ENCODE measurements at regions not wholly inside any gene's neighbourhood (a gene's known extent, or its start where the extent isn't known, plus 50 kb on each side); places are given as distances from the start of the nearest gene placed in this dataset.

DNA sequence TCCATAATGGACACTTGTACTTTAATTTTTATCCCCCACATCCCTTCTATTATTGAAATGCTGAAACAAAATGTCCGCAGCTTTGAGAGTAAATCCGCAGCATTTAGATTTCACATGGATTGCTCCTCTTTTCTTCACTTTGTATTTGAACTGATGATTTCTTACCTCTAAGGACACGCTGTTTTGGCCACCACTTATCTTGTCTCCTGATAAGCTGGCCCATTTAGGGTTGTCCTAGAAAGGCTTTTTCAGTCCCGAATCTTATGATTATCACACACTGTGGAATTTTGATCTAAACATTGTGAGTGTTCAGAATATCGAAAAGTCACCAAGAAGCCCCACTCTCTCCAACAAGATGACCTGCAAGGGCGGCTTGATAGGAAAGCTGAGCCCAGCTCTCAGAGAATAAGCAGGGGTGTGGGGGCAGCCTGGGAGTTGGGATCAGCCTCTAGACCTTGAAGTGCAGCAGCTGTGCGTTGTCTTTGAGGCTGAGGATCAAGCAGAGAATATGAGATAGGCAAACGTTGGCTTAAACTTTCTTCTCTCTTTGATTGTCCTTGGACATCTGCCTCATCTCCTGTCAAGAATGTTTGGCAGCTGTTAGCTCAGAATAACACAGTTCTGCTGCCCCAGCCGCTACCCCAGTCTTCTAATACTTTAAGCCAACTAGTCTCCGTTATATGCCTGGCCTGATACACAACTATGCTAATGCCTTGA lies 399.7 kb upstream of the NR2F2 start (continued):
- no peak for TF ChIP-seq CHD1 (IDR thresholded peaks at IDR 0.05; ENCODE audit: low read depth, low read length)
- TF ChIP-seq, protein P1, sequence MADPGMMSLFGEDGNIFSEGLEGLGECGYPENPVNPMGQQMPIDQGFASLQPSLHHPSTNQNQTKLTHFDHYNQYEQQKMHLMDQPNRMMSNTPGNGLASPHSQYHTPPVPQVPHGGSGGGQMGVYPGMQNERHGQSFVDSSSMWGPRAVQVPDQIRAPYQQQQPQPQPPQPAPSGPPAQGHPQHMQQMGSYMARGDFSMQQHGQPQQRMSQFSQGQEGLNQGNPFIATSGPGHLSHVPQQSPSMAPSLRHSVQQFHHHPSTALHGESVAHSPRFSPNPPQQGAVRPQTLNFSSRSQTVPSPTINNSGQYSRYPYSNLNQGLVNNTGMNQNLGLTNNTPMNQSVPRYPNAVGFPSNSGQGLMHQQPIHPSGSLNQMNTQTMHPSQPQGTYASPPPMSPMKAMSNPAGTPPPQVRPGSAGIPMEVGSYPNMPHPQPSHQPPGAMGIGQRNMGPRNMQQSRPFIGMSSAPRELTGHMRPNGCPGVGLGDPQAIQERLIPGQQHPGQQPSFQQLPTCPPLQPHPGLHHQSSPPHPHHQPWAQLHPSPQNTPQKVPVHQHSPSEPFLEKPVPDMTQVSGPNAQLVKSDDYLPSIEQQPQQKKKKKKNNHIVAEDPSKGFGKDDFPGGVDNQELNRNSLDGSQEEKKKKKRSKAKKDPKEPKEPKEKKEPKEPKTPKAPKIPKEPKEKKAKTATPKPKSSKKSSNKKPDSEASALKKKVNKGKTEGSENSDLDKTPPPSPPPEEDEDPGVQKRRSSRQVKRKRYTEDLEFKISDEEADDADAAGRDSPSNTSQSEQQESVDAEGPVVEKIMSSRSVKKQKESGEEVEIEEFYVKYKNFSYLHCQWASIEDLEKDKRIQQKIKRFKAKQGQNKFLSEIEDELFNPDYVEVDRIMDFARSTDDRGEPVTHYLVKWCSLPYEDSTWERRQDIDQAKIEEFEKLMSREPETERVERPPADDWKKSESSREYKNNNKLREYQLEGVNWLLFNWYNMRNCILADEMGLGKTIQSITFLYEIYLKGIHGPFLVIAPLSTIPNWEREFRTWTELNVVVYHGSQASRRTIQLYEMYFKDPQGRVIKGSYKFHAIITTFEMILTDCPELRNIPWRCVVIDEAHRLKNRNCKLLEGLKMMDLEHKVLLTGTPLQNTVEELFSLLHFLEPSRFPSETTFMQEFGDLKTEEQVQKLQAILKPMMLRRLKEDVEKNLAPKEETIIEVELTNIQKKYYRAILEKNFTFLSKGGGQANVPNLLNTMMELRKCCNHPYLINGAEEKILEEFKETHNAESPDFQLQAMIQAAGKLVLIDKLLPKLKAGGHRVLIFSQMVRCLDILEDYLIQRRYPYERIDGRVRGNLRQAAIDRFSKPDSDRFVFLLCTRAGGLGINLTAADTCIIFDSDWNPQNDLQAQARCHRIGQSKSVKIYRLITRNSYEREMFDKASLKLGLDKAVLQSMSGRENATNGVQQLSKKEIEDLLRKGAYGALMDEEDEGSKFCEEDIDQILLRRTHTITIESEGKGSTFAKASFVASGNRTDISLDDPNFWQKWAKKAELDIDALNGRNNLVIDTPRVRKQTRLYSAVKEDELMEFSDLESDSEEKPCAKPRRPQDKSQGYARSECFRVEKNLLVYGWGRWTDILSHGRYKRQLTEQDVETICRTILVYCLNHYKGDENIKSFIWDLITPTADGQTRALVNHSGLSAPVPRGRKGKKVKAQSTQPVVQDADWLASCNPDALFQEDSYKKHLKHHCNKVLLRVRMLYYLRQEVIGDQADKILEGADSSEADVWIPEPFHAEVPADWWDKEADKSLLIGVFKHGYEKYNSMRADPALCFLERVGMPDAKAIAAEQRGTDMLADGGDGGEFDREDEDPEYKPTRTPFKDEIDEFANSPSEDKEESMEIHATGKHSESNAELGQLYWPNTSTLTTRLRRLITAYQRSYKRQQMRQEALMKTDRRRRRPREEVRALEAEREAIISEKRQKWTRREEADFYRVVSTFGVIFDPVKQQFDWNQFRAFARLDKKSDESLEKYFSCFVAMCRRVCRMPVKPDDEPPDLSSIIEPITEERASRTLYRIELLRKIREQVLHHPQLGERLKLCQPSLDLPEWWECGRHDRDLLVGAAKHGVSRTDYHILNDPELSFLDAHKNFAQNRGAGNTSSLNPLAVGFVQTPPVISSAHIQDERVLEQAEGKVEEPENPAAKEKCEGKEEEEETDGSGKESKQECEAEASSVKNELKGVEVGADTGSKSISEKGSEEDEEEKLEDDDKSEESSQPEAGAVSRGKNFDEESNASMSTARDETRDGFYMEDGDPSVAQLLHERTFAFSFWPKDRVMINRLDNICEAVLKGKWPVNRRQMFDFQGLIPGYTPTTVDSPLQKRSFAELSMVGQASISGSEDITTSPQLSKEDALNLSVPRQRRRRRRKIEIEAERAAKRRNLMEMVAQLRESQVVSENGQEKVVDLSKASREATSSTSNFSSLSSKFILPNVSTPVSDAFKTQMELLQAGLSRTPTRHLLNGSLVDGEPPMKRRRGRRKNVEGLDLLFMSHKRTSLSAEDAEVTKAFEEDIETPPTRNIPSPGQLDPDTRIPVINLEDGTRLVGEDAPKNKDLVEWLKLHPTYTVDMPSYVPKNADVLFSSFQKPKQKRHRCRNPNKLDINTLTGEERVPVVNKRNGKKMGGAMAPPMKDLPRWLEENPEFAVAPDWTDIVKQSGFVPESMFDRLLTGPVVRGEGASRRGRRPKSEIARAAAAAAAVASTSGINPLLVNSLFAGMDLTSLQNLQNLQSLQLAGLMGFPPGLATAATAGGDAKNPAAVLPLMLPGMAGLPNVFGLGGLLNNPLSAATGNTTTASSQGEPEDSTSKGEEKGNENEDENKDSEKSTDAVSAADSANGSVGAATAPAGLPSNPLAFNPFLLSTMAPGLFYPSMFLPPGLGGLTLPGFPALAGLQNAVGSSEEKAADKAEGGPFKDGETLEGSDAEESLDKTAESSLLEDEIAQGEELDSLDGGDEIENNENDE (IDR thresholded peaks at IDR 0.05; ENCODE audit: insufficient replicate concordance, low read length) = no peak
- TF ChIP-seq MAFK (IDR thresholded peaks at IDR 0.05; ENCODE audit: low read depth, low read length) = no peak
- TF ChIP-seq ASH2L (IDR thresholded peaks at IDR 0.05; ENCODE audit: low read length) = no peak
- TF ChIP-seq, protein P2, sequence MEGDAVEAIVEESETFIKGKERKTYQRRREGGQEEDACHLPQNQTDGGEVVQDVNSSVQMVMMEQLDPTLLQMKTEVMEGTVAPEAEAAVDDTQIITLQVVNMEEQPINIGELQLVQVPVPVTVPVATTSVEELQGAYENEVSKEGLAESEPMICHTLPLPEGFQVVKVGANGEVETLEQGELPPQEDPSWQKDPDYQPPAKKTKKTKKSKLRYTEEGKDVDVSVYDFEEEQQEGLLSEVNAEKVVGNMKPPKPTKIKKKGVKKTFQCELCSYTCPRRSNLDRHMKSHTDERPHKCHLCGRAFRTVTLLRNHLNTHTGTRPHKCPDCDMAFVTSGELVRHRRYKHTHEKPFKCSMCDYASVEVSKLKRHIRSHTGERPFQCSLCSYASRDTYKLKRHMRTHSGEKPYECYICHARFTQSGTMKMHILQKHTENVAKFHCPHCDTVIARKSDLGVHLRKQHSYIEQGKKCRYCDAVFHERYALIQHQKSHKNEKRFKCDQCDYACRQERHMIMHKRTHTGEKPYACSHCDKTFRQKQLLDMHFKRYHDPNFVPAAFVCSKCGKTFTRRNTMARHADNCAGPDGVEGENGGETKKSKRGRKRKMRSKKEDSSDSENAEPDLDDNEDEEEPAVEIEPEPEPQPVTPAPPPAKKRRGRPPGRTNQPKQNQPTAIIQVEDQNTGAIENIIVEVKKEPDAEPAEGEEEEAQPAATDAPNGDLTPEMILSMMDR (IDR thresholded peaks at IDR 0.05; ENCODE audit: control extremely low read depth in 1 of 3, insufficient read depth in 1 of 3, low read depth in 1 of 3, low read length in 3 of 3) = no peak
- TF ChIP-seq RAD21 (IDR thresholded peaks at IDR 0.05 in 1 of 2, conservative IDR thresholded peaks at IDR 0.05 in 1 of 2; ENCODE audit: low read depth in 2 of 2, low read length in 2 of 2) = no peak

Data from H1 (cell line).